Mucosa of descending colon (tissue), 3 donors: ENCODE measurements at regions not wholly inside any gene's neighbourhood (a gene's known extent, or its start where the extent isn't known, plus 50 kb on each side); places are given as distances from the start of the nearest gene placed in this dataset.

Experiments
- ATAC-seq: fragments of 200-7000 bp; cut with Tn5 transposase; one replicate; pipeline ENCODE4 v1.9.1; 2020; ENCODE audit warnings: mild to moderate bottlenecking, moderate library complexity
- DNase-seq, 3 donors: peaks; one replicate each; pipeline ENCODE4 v3.0.0-alpha.2; 2020
- H3K36me3 ChIP-seq: fragments of 200-600 bp; one replicate; pipeline ENCODE4 v1.8.0; 2021; ENCODE audit warnings: low read depth, mild to moderate bottlenecking
- H3K4me1 ChIP-seq: fragments of 200-600 bp; one replicate; pipeline ENCODE4 v1.8.0; 2021; ENCODE audit warnings: low read depth, mild to moderate bottlenecking
- H3K4me3 ChIP-seq: fragments of 200-600 bp; one replicate; pipeline ENCODE4 v1.8.0; 2021; ENCODE audit warnings: mild to moderate bottlenecking
- H3K9me3 ChIP-seq: fragments of 200-600 bp; one replicate; pipeline ENCODE4 v1.8.0; 2021; ENCODE audit warnings: mild to moderate bottlenecking
- intact Hi-C, 2 donors: fragments of 100-400 bp; cut with DNase I in 1 of 2; cut with micrococcal nuclease in 1 of 2; formaldehyde crosslinking; loops; one replicate each; pipeline versions ENCODE4 v1.11.0 to v1.11.1; 2022; cut with DNase I, micrococcal nuclease
- TF ChIP-seq, protein P1 (sequence below): fragments of 200-600 bp; IDR thresholded peaks from one replicate; pipeline ENCODE4 v1.8.0; 2022; ENCODE audit warnings: antibody characterized with exemption, mild to moderate bottlenecking
- donor health status: DM: no; HTN: no; CAD: no; lungs with moderate emphysema.
- donor health status: DM: no; HTN: no; CAD: no.
- donor health status: DM: no; HTN: yes; CAD: no.

DNA sequence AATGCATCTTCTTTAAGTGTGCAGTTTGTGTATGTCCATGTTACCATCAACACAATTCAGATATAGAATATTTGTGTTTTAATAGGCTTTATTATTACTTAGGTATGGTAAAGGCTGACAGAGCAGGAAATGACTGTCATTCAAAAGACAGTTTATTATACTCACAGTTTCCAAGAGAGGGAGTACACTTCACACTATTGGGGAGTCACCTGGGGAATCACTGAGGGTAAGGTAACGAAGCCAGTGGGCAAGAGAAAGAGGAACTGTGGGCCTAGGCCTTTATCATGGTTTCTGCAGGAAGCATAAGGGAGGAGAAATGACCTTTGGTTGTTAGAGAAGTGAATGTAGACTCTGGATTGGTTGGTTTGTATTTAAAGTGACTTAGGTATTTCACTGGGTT lies 235.1 kb upstream of the HCCS start:
- no peak overlapping the region for H3K4me3 ChIP-seq
- TF ChIP-seq, protein P1, sequence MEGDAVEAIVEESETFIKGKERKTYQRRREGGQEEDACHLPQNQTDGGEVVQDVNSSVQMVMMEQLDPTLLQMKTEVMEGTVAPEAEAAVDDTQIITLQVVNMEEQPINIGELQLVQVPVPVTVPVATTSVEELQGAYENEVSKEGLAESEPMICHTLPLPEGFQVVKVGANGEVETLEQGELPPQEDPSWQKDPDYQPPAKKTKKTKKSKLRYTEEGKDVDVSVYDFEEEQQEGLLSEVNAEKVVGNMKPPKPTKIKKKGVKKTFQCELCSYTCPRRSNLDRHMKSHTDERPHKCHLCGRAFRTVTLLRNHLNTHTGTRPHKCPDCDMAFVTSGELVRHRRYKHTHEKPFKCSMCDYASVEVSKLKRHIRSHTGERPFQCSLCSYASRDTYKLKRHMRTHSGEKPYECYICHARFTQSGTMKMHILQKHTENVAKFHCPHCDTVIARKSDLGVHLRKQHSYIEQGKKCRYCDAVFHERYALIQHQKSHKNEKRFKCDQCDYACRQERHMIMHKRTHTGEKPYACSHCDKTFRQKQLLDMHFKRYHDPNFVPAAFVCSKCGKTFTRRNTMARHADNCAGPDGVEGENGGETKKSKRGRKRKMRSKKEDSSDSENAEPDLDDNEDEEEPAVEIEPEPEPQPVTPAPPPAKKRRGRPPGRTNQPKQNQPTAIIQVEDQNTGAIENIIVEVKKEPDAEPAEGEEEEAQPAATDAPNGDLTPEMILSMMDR, result no peak
- intact Hi-C loops, result no loop called here
- no peaks in the 10 kb centered on the region for H3K4me1 ChIP-seq
- DNase-seq, result no peak
- H3K9me3 ChIP-seq, result no peaks in the 10 kb centered on the region
- ATAC-seq, result peak; percentile 30
- H3K36me3 ChIP-seq, result no peaks in the 10 kb centered on the region

DNA sequence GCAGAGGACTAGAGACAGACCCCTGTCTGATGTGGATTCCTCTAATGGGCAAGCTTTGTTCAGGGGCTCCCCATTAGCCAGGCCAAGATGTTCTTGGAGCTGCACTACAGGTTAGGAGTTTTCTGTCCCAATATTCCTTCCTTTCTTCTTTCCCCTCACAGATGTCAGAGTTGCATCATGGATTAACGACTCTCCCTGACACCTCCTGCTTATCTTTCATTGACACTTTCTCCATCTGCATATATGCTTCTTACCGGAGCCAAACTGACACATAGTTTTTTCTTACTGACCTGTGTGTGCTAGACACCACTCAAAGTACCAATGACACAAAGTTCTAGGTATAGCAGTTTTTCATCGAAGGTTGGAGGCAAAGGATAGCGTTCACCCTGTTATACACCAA lies 228.6 kb upstream of the HCCS start:
- no peaks in the 10 kb centered on the region for H3K36me3 ChIP-seq
- TF ChIP-seq, protein P1, result no peak

DNA sequence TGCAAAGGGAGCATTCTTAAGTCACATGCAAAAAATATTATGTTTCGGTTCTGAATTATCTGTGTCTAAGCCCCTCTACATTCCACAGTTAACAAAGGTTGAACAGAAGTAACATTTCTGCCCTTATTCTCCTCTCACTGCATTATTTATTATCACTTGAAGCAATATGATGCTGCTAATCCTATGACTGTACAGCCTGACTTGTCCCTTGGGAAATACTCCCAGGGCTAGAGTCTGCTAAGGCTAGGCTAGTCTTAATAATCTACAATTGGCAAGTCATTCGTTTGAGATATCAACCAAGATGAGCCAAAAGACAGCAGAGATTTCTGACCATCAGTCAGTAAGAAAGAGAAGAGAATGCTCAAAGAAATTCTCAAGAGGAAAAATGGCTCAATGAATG lies 226.9 kb upstream of the HCCS start:
- TF ChIP-seq, protein P1, result no peak
- intact Hi-C loops, result no loop called here
- ATAC-seq, result no peak

More for the DNA sequence above, 228.6 kb upstream of the HCCS start:
- DNase-seq, result no peak
- intact Hi-C loops, result no loop called here
- ATAC-seq, result no peak
- Histone ChIP-seq H3K4me1 (no peaks in the 10 kb centered on the region), H3K4me3 (no peak overlapping the region), H3K9me3 (no peaks in the 10 kb centered on the region)

DNA sequence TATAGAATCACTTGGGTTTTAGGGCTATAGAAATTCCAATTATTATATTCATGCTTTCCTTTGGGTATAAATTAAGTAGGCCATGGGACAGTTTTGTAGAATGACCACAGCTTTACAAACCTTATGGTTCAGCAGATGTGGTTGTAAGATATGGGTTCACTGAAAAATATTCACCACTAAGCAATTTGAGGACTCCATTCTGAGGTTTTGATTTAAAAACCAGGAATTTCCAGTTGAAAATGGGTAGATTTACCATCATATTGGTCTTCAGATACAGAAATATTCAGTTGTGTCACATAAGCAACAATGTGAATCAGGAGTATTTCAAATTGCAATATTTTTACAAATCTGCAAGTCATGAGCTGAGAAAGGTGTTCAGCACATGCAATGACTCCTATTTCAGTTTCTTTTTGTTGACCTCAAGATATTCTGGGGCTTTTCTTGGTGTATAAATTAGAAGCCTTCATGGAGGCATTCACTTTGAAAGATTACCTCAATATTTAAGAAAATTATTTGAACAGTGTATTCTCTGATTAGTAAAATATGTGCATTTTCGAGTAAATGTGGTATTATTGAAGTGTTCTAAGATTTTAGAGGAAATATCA lies 218.4 kb upstream of the HCCS start:
- H3K4me1 ChIP-seq, result no peaks in the 10 kb centered on the region
- no peaks in the 10 kb centered on the region for H3K9me3 ChIP-seq
- TF ChIP-seq, protein P1, result no peak
- ATAC-seq, result no peak
- intact Hi-C loops, result no loop called here
- DNase-seq, result no peak
- H3K4me3 ChIP-seq, result no peak overlapping the region
- H3K36me3 ChIP-seq, result no peaks in the 10 kb centered on the region

More for the DNA sequence above, 226.9 kb upstream of the HCCS start:
- Histone ChIP-seq H3K4me3 (no peak overlapping the region), H3K36me3 (no peaks in the 10 kb centered on the region), H3K4me1 (no peaks in the 10 kb centered on the region), H3K9me3 (no peaks in the 10 kb centered on the region)
- no peak for DNase-seq

DNA sequence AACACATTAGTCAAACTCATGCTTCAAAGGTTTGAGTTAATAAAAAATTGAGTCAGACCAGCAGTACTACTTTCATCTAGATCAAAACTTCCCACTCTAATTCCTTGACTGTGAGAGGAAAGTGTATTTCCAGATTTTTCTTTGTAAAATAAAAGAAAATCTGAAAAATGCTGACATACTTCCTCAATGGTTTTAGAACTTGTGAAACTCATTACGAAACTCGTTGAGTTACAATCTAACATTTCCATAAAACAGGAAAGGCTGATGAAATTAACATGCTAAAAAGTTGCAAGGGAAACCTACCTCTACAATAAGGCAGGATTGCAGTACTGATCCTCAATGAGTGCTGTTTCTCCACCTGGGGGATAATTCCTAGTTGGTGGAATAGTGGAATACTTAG lies 217.8 kb upstream of the HCCS start:
- no peak overlapping the region for H3K4me3 ChIP-seq
- H3K9me3 ChIP-seq, result no peaks in the 10 kb centered on the region
- TF ChIP-seq, protein P1, result no peak
- no peaks in the 10 kb centered on the region for H3K36me3 ChIP-seq
- intact Hi-C loops, result no loop called here
- DNase-seq (no peak), ATAC-seq (no peak)
- no peaks in the 10 kb centered on the region for H3K4me1 ChIP-seq

DNA sequence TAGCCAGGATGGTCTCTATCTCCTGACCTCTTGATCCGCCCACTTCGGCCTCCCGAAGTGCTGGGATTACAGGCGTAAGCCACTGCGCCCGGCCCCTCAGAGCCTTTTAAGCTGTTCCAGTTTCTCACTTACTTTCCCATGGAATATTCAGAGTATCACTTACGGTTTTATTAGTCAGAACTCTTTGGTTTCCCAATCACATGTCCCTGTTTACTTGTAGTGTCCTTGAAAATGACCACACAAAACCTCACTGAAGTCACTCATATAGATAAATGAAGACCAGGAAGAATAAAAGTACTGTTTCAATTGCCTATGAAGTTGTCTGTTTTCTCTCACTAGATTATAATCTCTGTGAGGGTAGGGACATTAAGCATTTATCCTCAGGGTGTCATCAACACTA lies 217.2 kb upstream of the HCCS start:
- no peak overlapping the region for H3K4me3 ChIP-seq
- no peaks in the 10 kb centered on the region for H3K4me1 ChIP-seq
- no peak for ATAC-seq
- intact Hi-C loops, result no loop called here
- no peaks in the 10 kb centered on the region for H3K9me3 ChIP-seq
- TF ChIP-seq, protein P1, result no peak
- no peaks in the 10 kb centered on the region for H3K36me3 ChIP-seq
- DNase-seq, result no peak
